Peyer's patch (tissue), 4 donors: ENCODE measurements at regions not wholly inside any gene's neighbourhood (a gene's known extent, or its start where the extent isn't known, plus 50 kb on each side); places are given as distances from the start of the nearest gene placed in this dataset.

Experiments used
- CTCF ChIP-seq, 6 experiments: fragments of 450-650 bp in 4 of 6; fragments of 200-600 bp in 2 of 6; sonication (generic) in 1 of 6; IDR thresholded peaks; one replicate each; pipeline ENCODE4 v1.5.1; 2017 to 2019; ENCODE audit warnings: antibody characterized with exemption in 6 of 6, mild to moderate bottlenecking in 3 of 6, moderate library complexity in 1 of 6
- POLR2A ChIP-seq, 2 donors: fragments of 450-650 bp; IDR thresholded peaks; one replicate each; pipeline ENCODE4 v1.5.1; 2017; ENCODE audit warnings: antibody characterized with exemption in 2 of 2, mild to moderate bottlenecking in 2 of 2, moderate library complexity in 2 of 2

- no peak for TF ChIP-seq CTCF (IDR thresholded peaks at IDR 0.05)
- no peak for TF ChIP-seq POLR2A (IDR thresholded peaks at IDR 0.05)
These were observed 448.7 kb upstream of the MYT1L start for GRCh38 chr2:2779727-2780126.
